GM10266 (cell line): ENCODE measurements at regions not wholly inside any gene's neighbourhood (a gene's known extent, or its start where the extent isn't known, plus 50 kb on each side); places are given as distances from the start of the nearest gene placed in this dataset.
"Not testable (repeated sequence)": the region's sequence is repeated elsewhere in the genome, so short reads cannot be mapped to it uniquely, and the experiment has no call there.

Experiments used
- DNase-seq: peaks from one replicate; pipeline ENCODE4 v3.0.0; 2012; ENCODE audit errors: extremely low spot score
- TF ChIP-seq, protein P1 (sequence below): IDR thresholded peaks from 2 replicates; pipeline ENCODE4 v1.5.1; 2012; ENCODE audit warnings: mild to moderate bottlenecking, low read depth; ENCODE audit not compliant: control insufficient read depth, insufficient read depth; ENCODE audit errors: missing control alignments

- TF ChIP-seq, protein P1, sequence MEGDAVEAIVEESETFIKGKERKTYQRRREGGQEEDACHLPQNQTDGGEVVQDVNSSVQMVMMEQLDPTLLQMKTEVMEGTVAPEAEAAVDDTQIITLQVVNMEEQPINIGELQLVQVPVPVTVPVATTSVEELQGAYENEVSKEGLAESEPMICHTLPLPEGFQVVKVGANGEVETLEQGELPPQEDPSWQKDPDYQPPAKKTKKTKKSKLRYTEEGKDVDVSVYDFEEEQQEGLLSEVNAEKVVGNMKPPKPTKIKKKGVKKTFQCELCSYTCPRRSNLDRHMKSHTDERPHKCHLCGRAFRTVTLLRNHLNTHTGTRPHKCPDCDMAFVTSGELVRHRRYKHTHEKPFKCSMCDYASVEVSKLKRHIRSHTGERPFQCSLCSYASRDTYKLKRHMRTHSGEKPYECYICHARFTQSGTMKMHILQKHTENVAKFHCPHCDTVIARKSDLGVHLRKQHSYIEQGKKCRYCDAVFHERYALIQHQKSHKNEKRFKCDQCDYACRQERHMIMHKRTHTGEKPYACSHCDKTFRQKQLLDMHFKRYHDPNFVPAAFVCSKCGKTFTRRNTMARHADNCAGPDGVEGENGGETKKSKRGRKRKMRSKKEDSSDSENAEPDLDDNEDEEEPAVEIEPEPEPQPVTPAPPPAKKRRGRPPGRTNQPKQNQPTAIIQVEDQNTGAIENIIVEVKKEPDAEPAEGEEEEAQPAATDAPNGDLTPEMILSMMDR, result no peak
- DNase-seq, result no peak
These were observed 183.1 kb upstream of the GIMD1 start for GRCh38 chr4:106551724-106552123.

GRCh38 chr4:106548446-106549044, 180.0 kb upstream of the GIMD1 start:
- no peak for DNase-seq
- TF ChIP-seq, protein P1, result no peak

GRCh38 chr4:106546370-106546769, 177.8 kb upstream of the GIMD1 start:
- DNase-seq, result no peak
- TF ChIP-seq, protein P1, result no peak

GRCh38 chr4:106542609-106543008, 174.0 kb upstream of the GIMD1 start:
- not testable (repeated sequence) for DNase-seq

DNA sequence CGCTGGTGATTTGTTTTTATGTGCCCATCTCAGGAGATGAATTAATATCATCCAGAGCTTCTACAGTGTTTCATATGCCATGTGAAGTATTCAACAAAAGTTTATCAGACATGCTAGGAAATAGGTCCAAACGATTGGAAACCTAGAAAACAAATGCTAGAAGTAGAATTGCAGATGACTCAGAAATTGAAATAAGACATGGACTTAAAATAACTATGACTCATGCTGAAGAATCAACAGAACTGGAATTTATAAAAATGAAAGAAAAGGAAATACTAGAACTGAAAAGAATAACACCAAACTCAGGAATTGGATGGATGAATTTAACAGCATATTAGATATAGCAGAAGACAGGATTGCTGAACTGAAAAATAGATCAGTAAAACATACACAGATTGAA, 172.7 kb upstream of the GIMD1 start:
- TF ChIP-seq, protein P1, result no peak
- DNase-seq, result no peak

- TF ChIP-seq, protein P1, result no peak
- DNase-seq, result no peak
These were observed 162.2 kb upstream of the GIMD1 start for GRCh38 chr4:106530821-106531220.

GRCh38 chr4:106530024-106530361, 161.4 kb upstream of the GIMD1 start:
- DNase-seq, result no peak
- TF ChIP-seq, protein P1, result no peak
